ENCODE measurements at regions not wholly inside any gene's neighbourhood (a gene's known extent, or its start where the extent isn't known, plus 50 kb on each side); places are given as distances from the start of the nearest gene placed in this dataset.
A peak's percentile ranks its signal among the peaks of the same experiment; 100 is the strongest.
"Not testable (repeated sequence)": the region's sequence is repeated elsewhere in the genome, so short reads cannot be mapped to it uniquely, and the experiment has no call there.

GRCh38 chr1:145191272-145191675, 50.7 kb downstream of the PPIAL4D start:
- peak in 1 of 2 donors; percentile 26 for DNase-seq

GRCh38 chr1:145189543-145190030, 52.4 kb downstream of the PPIAL4D start:
- not testable (repeated sequence) for DNase-seq

DNA sequence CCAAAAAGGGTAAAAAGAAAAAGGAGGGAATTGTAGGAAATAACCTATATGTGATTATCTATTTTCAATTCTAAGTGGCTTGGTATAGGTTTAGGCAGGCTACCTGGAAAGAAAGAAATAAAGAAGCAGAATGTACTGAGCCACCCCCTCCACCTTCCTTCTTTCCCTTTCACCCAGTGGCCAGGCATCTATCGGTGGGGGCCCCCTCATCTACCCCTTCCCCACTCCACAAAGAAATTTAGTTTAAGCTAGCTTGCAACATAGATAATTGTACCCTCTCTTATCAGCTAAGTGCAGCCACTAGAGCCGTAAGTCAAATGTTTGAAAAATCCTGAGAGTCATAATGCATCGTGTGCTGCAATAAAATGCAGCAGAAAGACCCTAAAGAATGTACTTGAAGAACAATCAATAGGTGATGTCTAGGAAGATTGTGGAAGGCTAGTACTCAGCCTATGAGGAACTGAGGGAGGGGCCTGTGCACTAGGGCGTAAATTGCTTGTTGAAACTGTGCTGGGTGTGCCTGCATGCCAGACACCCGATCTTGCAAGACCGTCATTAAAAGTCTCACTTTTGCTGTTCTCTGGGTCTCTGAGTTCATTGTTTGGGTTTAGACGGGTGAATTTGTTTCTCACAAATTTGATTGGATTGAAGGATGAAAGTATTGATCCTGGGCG, 53.0 kb downstream of the PPIAL4D start:
- peak; percentile 17 to 40 for DNase-seq

DNA sequence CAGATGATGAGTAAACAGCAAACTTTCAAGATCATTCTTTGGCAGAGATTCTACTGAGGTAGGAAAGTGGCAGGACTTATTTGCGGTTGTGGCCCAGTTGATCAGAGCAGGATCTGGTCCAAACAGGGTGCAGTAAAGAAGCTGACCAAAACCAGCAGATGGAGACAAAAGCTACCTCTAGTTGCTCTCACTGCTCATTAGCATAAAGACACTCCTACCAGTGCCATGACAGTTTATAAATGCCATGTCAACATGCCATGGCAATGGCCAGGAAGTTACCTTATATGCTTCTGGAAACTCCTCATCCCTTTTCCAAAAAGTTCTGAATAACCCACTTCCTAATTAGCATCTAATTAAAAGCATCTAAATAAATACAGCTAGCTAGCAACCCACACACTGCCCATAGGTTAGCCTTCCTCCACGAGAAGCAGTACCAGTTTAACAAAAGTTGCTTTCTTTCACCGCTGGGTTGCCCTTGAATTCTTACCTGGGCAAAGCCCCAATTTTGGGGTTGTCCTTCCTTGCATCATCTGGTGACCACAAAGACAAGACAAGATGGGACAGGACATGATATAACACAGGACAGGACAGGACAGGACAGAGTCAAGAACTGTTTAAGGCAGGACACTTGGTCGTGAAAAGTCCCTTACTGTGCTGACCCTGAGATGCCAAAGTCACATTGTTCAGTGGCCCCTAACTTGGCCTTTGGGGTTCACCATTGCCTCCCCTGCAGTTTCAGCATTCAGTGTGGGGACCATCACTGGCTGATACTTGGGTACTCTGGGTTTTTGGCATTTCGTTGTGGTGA, 59.2 kb downstream of the PPIAL4D start:
- DNase-seq, result peak in 1 of 2 donors; percentile 39

DNA sequence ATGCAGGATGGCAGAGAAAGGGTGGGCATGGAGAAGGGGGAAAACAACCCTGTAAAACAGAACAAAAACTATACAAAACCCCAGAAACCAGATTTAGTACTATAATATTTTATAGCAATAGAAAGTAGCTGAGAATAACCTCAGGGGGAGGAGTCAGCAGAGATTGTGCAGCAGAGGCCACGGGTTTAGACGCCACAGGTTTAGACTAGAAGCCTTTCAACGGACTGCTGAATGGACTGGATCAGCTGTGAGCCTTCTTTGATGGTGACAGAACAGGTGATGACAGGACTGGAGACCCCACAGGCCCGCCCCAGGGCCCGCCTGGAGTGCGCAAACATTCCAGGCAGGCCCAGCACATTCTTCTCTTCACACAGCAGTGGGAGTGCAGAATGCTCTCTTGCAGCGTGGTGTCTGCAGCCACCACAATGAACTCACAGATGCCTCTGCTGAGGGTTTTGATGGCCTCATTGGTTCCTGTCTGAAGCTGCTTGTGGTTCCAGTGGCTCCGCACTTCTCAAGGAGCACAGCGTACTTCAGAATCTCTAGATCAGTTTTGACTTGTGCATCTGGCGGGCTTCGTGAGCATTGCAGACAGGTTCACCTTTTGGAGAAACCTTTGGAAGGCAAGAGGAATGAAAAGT, 65.6 kb downstream of the PPIAL4D start:
- DNase-seq, result peak; percentile 6 to 42

- DNase-seq, result not testable (repeated sequence)
Observed at GRCh38 chr1:145174377-145174776, 67.6 kb downstream of the PPIAL4D start.

DNA sequence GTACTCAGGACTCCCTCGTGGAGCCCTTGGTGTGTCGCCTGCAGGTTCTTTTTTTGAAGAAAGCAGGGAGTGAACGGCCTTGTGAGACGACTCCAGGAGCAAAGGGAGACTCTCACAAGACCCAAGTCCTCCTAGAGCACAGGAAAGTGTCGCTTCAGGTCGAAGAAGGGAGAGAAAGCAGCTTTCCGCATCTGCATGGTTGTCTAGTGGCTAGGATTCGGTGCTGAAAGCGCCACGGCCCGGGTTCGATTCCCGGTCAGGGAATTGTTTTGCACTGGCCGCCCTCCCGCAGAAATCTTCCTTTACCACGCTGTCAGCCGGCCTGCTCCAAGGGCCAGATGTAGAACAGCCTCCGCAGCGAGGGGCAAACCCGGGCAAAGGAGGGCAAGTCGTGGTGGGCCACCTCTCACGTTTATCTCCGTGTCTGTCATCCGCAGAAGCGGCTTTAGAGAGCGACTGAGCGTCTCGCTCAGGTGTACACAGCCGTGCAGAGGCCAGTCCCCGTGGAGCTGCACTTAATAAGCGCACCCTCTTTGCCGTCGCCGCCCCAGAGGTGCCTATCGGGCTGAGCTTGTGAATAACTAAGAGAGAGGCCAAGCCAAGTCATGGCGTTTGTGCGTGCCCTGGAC, 72.6 kb downstream of the FAM72D start:
- not testable (repeated sequence) for DNase-seq

GRCh38 chr1:145164360-145164759, 68.6 kb downstream of the FAM72D start:
- DNase-seq, result not testable (repeated sequence)
